Vagina (tissue), 2 donors: ENCODE measurements at regions not wholly inside any gene's neighbourhood (a gene's known extent, or its start where the extent isn't known, plus 50 kb on each side); places are given as distances from the start of the nearest gene placed in this dataset.

Experiments used
- CTCF ChIP-seq, 3 experiments: fragments of 450-650 bp in 2 of 3; fragments of 200-600 bp in 1 of 3; sonication (generic) in 1 of 3; IDR thresholded peaks; one replicate each; pipeline ENCODE4 v1.5.1; 2017 to 2019; ENCODE audit warnings: antibody characterized with exemption in 3 of 3, mild to moderate bottlenecking in 2 of 3, moderate library complexity in 2 of 3
- POLR2A ChIP-seq, 2 donors: fragments of 450-650 bp; IDR thresholded peaks; one replicate each; pipeline ENCODE4 v1.6.1; 2017; ENCODE audit warnings: antibody characterized with exemption in 2 of 2, mild to moderate bottlenecking in 2 of 2, moderate library complexity in 2 of 2
- POLR2AphosphoS5 ChIP-seq, 2 donors: sonication (generic); formaldehyde crosslinking; IDR thresholded peaks; one replicate each; pipeline ENCODE4 v1.9.0; 2017; ENCODE audit warnings: antibody characterized with exemption in 2 of 2, mild to moderate bottlenecking in 2 of 2, low read depth in 1 of 2; ENCODE audit not compliant: insufficient read depth in 1 of 2

GRCh38 chr2:9118383-9118960 is 88.1 kb upstream of the ASAP2 start:
- TF ChIP-seq CTCF (IDR thresholded peaks at IDR 0.05) (no peak), POLR2AphosphoS5 (IDR thresholded peaks at IDR 0.05; ENCODE audit: insufficient read depth in 1 of 2, low read depth in 1 of 2) (no peak), POLR2A (IDR thresholded peaks at IDR 0.05) (no peak)
